A673 (cell line): ENCODE measurements at regions not wholly inside any gene's neighbourhood (a gene's known extent, or its start where the extent isn't known, plus 50 kb on each side); places are given as distances from the start of the nearest gene placed in this dataset.

Source experiments
- BruUV-seq: library from RNA; stranded (reverse); fragments of 400-500 nt; replicated peaks from 2 replicates; lab custom pipeline; 2021; lab: Mats Ljungman, UMichigan
- CTCF ChIA-PET: fragments of 300-600 bp; sonication (Branson Sonifier 250); formaldehyde crosslinking; loops from one replicate; lab custom pipeline; 2022; ENCODE audit warnings: antibody characterized with exemption; lab: Charles Lee
- POLR2A ChIA-PET: fragments of 300-600 bp; sonication (Branson Sonifier 250); formaldehyde crosslinking; loops from one replicate; lab custom pipeline; 2022; ENCODE audit warnings: antibody characterized with exemption; ENCODE audit not compliant: low non-redundant PET; lab: Charles Lee
- DNase-seq: peaks from one replicate; pipeline ENCODE4 v3.0.0-alpha.2; 2015; ENCODE audit warnings: low spot score
- H3K27ac ChIP-seq: fragments of 200-600 bp; sonication (generic); 2 replicates; pipeline ENCODE4 v1.5.1; 2016; ENCODE audit warnings: mixed run types, low read depth, mild to moderate bottlenecking, mixed read lengths, antibody characterized with exemption, low read length; ENCODE audit not compliant: poor library complexity, severe bottlenecking
- H3K27me3 ChIP-seq: fragments of 200-600 bp; sonication (generic); replicated peaks from 2 replicates; pipeline ENCODE4 v1.6.1; 2017; ENCODE audit warnings: mixed run types, low read depth, mild to moderate bottlenecking, mixed read lengths, antibody characterized with exemption, low read length; ENCODE audit not compliant: insufficient read depth, poor library complexity
- H3K36me3 ChIP-seq: fragments of 200-600 bp; sonication (generic); 2 replicates; pipeline ENCODE4 v1.6.1; 2016; ENCODE audit warnings: mixed run types, mild to moderate bottlenecking, mixed read lengths, antibody characterized with exemption, low read length; ENCODE audit not compliant: insufficient read depth, poor library complexity, severe bottlenecking
- H3K4me1 ChIP-seq: fragments of 200-600 bp; sonication (generic); 2 replicates; pipeline ENCODE4 v1.6.1; 2017; ENCODE audit warnings: mixed run types, mild to moderate bottlenecking, mixed read lengths, antibody characterized with exemption, low read length; ENCODE audit not compliant: insufficient read depth, poor library complexity, severe bottlenecking
- H3K4me3 ChIP-seq: fragments of 200-600 bp; sonication (generic); 2 replicates; pipeline ENCODE4 v1.5.1; 2016; ENCODE audit warnings: low read depth, mixed run types, mild to moderate bottlenecking, mixed read lengths, low read length; ENCODE audit not compliant: poor library complexity, severe bottlenecking
- H3K9me3 ChIP-seq: fragments of 200-600 bp; sonication (generic); 2 replicates; pipeline ENCODE4 v1.6.1; 2016; ENCODE audit warnings: mixed run types, low read depth, mild to moderate bottlenecking, mixed read lengths, antibody characterized with exemption, low read length; ENCODE audit not compliant: poor library complexity, severe bottlenecking
- EZH2 ChIP-seq: fragments of 200-600 bp; sonication (generic); IDR thresholded peaks from 2 replicates; pipeline ENCODE4 v1.6.1; 2017; ENCODE audit warnings: borderline replicate concordance, low read depth, mild to moderate bottlenecking, mixed read lengths, antibody characterized with exemption, low read length; ENCODE audit not compliant: poor library complexity, severe bottlenecking
- intact Hi-C: fragments of 100-400 bp; cut with micrococcal nuclease; formaldehyde crosslinking; loops from one replicate; pipeline ENCODE4 v1.10.0; 2022; ENCODE audit not compliant: unreplicated experiment
- TF ChIP-seq, protein P1 (sequence below): fragments of 300-800, 200-600 bp; sonication (generic); conservative IDR thresholded peaks from 2 replicates; pipeline ENCODE4 v1.5.1; 2017; ENCODE audit warnings: low read depth, mild to moderate bottlenecking, antibody characterized with exemption, low read length, moderate library complexity, mixed read lengths

DNA sequence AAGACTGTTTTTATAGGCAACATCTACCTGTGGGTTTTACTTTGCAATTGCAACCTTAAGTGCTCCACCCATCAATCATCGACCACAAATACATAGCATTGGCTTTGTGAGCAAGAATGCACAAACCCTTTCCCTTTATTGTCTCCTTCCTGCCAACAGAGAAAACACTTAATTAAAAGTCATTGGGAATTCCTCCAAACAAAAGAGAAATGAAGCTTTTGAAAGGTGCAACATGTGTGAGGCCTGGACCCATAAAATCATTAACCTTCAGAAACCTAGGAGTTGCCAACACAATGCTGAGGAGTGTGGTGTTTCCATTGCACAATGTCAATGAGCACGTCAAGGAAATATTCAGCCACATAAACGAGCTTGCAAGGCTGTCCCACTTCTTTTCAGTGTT, 223.2 kb downstream of the BLID start:
- intact Hi-C loops, result no loop called here
- H3K9me3 ChIP-seq, result no peaks in the 10 kb centered on the region
- no peaks in the 10 kb centered on the region for H3K27me3 ChIP-seq
- TF ChIP-seq, protein P1, sequence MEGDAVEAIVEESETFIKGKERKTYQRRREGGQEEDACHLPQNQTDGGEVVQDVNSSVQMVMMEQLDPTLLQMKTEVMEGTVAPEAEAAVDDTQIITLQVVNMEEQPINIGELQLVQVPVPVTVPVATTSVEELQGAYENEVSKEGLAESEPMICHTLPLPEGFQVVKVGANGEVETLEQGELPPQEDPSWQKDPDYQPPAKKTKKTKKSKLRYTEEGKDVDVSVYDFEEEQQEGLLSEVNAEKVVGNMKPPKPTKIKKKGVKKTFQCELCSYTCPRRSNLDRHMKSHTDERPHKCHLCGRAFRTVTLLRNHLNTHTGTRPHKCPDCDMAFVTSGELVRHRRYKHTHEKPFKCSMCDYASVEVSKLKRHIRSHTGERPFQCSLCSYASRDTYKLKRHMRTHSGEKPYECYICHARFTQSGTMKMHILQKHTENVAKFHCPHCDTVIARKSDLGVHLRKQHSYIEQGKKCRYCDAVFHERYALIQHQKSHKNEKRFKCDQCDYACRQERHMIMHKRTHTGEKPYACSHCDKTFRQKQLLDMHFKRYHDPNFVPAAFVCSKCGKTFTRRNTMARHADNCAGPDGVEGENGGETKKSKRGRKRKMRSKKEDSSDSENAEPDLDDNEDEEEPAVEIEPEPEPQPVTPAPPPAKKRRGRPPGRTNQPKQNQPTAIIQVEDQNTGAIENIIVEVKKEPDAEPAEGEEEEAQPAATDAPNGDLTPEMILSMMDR, result no peak
- TF ChIP-seq EZH2, result no peak
- peaks cover 11% of the 10 kb centered on the region for H3K4me1 ChIP-seq
- no peak overlapping the region for H3K27ac ChIP-seq
- no peak overlapping the region for H3K4me3 ChIP-seq
- H3K36me3 ChIP-seq, result no peaks in the 10 kb centered on the region
- POLR2A ChIA-PET, result no interaction called here
- no TSS peak for BruUV-seq
- CTCF ChIA-PET, result interaction anchor here (0.6 kb wide), 1 partner anchor 100 kb away, joined by 3 read pairs; no protein-coding TSS in a partner anchor
- no peak for DNase-seq

DNA sequence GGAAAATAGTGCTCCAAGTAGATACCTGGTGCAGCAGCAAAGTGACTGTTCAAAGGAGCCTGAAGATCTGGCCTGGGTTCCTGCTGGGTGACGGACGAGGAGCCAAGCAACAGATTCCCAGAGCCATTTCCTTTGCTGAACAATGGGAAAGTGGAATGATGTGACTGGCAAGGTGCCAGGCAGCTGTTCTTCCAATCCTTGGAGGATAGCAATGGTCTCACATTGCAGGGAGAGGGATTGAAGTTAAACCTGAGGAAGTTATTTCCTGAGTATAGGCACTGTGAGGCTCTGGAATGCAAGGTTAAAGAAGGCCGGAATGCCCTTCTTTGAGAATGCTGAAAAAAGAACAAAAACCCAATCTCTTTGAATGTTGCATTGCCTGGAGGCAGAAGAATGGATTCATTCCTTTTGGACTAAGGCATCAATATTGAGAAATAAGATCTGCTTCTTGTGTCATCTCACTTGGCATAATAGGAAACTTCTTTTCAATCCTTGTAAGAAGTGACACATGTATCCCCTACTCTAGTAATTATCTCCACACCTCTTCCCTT, 223.8 kb downstream of the BLID start:
- POLR2A ChIA-PET, result no interaction called here
- DNase-seq, result peak; percentile 55
- TF ChIP-seq, protein P1, result no peak
- no peak for TF ChIP-seq EZH2
- Histone ChIP-seq H3K9me3 (no peaks in the 10 kb centered on the region), H3K4me3 (no peak overlapping the region), H3K27me3 (no peaks in the 10 kb centered on the region), H3K36me3 (no peaks in the 10 kb centered on the region), H3K4me1 (peaks cover 11% of the 10 kb centered on the region), H3K27ac (no peak overlapping the region)
- BruUV-seq, result no TSS peak
- CTCF ChIA-PET, result no interaction called here
- intact Hi-C loops, result no loop called here

DNA sequence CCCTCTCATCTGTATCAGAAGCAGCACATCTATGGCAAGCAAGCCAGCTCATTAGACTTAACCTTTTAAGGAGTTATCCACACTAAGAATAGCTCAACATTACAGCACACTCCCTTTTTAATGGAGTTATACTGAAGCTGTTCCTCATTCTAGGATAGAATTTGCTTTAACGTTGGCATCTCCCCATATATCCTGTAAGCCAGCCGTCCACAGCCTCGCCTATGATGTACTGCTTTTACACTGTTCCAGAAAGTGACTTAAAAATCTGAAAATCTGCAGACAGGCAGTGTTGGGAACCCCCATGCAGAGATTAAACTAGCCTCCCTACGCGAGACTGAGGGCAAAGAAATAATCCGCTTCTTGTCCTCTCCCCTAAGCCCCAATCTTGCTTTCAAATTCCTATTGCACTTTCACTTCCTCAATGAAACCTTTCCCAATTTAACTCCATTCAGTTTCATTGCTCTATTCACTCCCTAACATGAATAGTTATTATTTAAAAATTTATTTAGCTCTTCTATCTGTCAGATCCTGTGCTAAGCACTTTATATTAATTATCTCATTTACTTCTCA, 225.0 kb downstream of the BLID start:
- Histone ChIP-seq H3K27me3 (no peaks in the 10 kb centered on the region), H3K36me3 (no peaks in the 10 kb centered on the region), H3K4me1 (peaks cover 11% of the 10 kb centered on the region), H3K9me3 (no peaks in the 10 kb centered on the region), H3K4me3 (no peak overlapping the region), H3K27ac (no peak overlapping the region)
- TF ChIP-seq EZH2, result no peak
- TF ChIP-seq, protein P1, result no peak
- no TSS peak for BruUV-seq
- no peak for DNase-seq
- ChIA-PET POLR2A (interaction anchor here (0.6 kb wide), 1 partner anchor 131 kb away, joined by 6 read pairs; no protein-coding TSS in a partner anchor), CTCF (no interaction called here)
- intact Hi-C loops, result no loop called here
